SU-DHL-6 (cell line): ENCODE measurements at regions not wholly inside any gene's neighbourhood (a gene's known extent, or its start where the extent isn't known, plus 50 kb on each side); places are given as distances from the start of the nearest gene placed in this dataset.

ENCODE experiments used
- H2AFZ ChIP-seq: fragments of 200-600 bp; sonication (generic); 2 replicates; pipeline ENCODE4 v1.6.1; 2014; ENCODE audit warnings: low read depth, mild to moderate bottlenecking, moderate library complexity, mixed read lengths, antibody characterized with exemption, low read length; ENCODE audit not compliant: severe bottlenecking
- H3F3A ChIP-seq: fragments of 200-600 bp; shearing (Covaris generic); 2 replicates; pipeline ENCODE4 v1.6.0; 2016; ENCODE audit warnings: antibody characterized with exemption, mild to moderate bottlenecking; ENCODE audit not compliant: insufficient read depth
- H3K27ac ChIP-seq: fragments of 200-600 bp; sonication (generic); 2 replicates; pipeline ENCODE4 v1.5.1; 2016; ENCODE audit warnings: low read depth, mild to moderate bottlenecking, low read length, moderate library complexity, mixed read lengths
- H3K27me3 ChIP-seq: fragments of 200-600 bp; sonication (generic), shearing (Covaris generic); 2 replicates; pipeline ENCODE4 v1.6.0; 2014; ENCODE audit warnings: mild to moderate bottlenecking, low read length
- H3K36me3 ChIP-seq: fragments of 200-600 bp; sonication (generic); 2 replicates; pipeline ENCODE4 v1.6.1; 2014; ENCODE audit warnings: mild to moderate bottlenecking, low read length, mixed read lengths
- H3K4me2 ChIP-seq: fragments of 300-600, 200-600 bp; shearing (Covaris generic), sonication (generic); 2 replicates; pipeline ENCODE4 v1.6.0; 2014; ENCODE audit warnings: low read length, low read depth, mild to moderate bottlenecking; ENCODE audit not compliant: poor library complexity, severe bottlenecking
- H3K4me3 ChIP-seq: fragments of 200-600 bp; sonication (generic); 2 replicates; pipeline ENCODE4 v1.5.1; 2014; ENCODE audit warnings: antibody characterized with exemption, low read length, mild to moderate bottlenecking, mixed read lengths; ENCODE audit not compliant: insufficient read depth, poor library complexity, severe bottlenecking
- H3K79me2 ChIP-seq: fragments of 200-600 bp; sonication (generic); 2 replicates; pipeline ENCODE4 v1.6.1; 2014; ENCODE audit warnings: mild to moderate bottlenecking, low read length, moderate library complexity; ENCODE audit not compliant: insufficient read depth
- H3K9ac ChIP-seq: fragments of 200-600 bp; sonication (generic); 2 replicates; pipeline ENCODE4 v1.7.0; 2014; ENCODE audit warnings: mild to moderate bottlenecking, low read length
- H3K9me2 ChIP-seq: fragments of 200-600 bp; sonication (generic); replicated peaks from 2 replicates; pipeline ENCODE4 v1.6.1; 2014; ENCODE audit warnings: low read length; ENCODE audit not compliant: insufficient read depth
- H3K9me3 ChIP-seq: fragments of 200-600 bp; sonication (generic); 2 replicates; pipeline ENCODE4 v1.6.1; 2014; ENCODE audit warnings: low read length, mixed read lengths; ENCODE audit not compliant: insufficient read depth
- H4K20me1 ChIP-seq: fragments of 200-600 bp; sonication (generic); 2 replicates; pipeline ENCODE4 v1.6.1; 2014; ENCODE audit warnings: low read depth, mild to moderate bottlenecking, antibody characterized with exemption, low read length, moderate library complexity, mixed read lengths
- CTCF ChIP-seq: fragments of 200-600 bp; sonication (generic); IDR thresholded peaks from one replicate; pipeline ENCODE4 v1.5.1; 2017; ENCODE audit warnings: antibody characterized with exemption, mild to moderate bottlenecking, low read length, moderate library complexity; ENCODE audit not compliant: insufficient read depth, poor library complexity, severe bottlenecking
- EZH2phosphoT487 ChIP-seq: fragments of 200-600 bp; sonication (generic), shearing (Covaris generic); conservative IDR thresholded peaks from 2 replicates; pipeline ENCODE4 v1.6.1; 2018; ENCODE audit warnings: mild to moderate bottlenecking, antibody characterized with exemption, low read length, moderate library complexity, mixed read lengths

- H3F3A ChIP-seq = no peaks in the 10 kb centered on the region
- H3K4me2 ChIP-seq = no peak overlapping the region
- no peak overlapping the region for H3K27ac ChIP-seq
These were observed 293.8 kb downstream of the FRK start for GRCh38 chr6:115766745-115767462.

GRCh38 chr6:115765966-115766365, 294.7 kb downstream of the FRK start:
- no peak overlapping the region for H2AFZ ChIP-seq
- no peak overlapping the region for H3K9ac ChIP-seq
- H3K27me3 ChIP-seq = no peaks in the 10 kb centered on the region
- no peaks in the 10 kb centered on the region for H3K79me2 ChIP-seq
- no peaks in the 10 kb centered on the region for H3K9me3 ChIP-seq
- TF ChIP-seq EZH2phosphoT487 = no peak
- no peak for TF ChIP-seq CTCF
- H3K36me3 ChIP-seq = no peaks in the 10 kb centered on the region
- no peak overlapping the region for H3K27ac ChIP-seq
- no peaks in the 10 kb centered on the region for H4K20me1 ChIP-seq
- no peaks in the 10 kb centered on the region for H3K9me2 ChIP-seq
- no peak overlapping the region for H3K4me2 ChIP-seq
- H3F3A ChIP-seq = no peaks in the 10 kb centered on the region
- H3K4me3 ChIP-seq = no peak overlapping the region

More at GRCh38 chr6:115766745-115767462, 293.8 kb downstream of the FRK start:
- no peak overlapping the region for H3K9ac ChIP-seq
- no peaks in the 10 kb centered on the region for H3K36me3 ChIP-seq
- H3K79me2 ChIP-seq = no peaks in the 10 kb centered on the region
- H3K9me3 ChIP-seq = no peaks in the 10 kb centered on the region
- H2AFZ ChIP-seq = no peak overlapping the region
- no peaks in the 10 kb centered on the region for H3K27me3 ChIP-seq
- no peak overlapping the region for H3K4me3 ChIP-seq
- no peak for TF ChIP-seq CTCF
- TF ChIP-seq EZH2phosphoT487 = no peak
- no peaks in the 10 kb centered on the region for H3K9me2 ChIP-seq
- H4K20me1 ChIP-seq = no peaks in the 10 kb centered on the region

- no peak overlapping the region for H3K4me2 ChIP-seq
- no peak for TF ChIP-seq CTCF
- no peak for TF ChIP-seq EZH2phosphoT487
- H2AFZ ChIP-seq = no peak overlapping the region
- no peaks in the 10 kb centered on the region for H3K27me3 ChIP-seq
- H3K79me2 ChIP-seq = no peaks in the 10 kb centered on the region
- H3K9ac ChIP-seq = no peak overlapping the region
- no peaks in the 10 kb centered on the region for H4K20me1 ChIP-seq
- H3K4me3 ChIP-seq = no peak overlapping the region
- 0 out of 2 replicates have a peak, but pooled peaks cover 3% of the 10 kb centered on the region for H3K9me2 ChIP-seq
- H3K9me3 ChIP-seq = no peaks in the 10 kb centered on the region
- H3F3A ChIP-seq = no peaks in the 10 kb centered on the region
- no peak overlapping the region for H3K27ac ChIP-seq
- H3K36me3 ChIP-seq = no peaks in the 10 kb centered on the region
These were observed 301.6 kb downstream of the FRK start for GRCh38 chr6:115759051-115759450.
